WTC11 (cell line): ENCODE measurements at regions not wholly inside any gene's neighbourhood (a gene's known extent, or its start where the extent isn't known, plus 50 kb on each side); places are given as distances from the start of the nearest gene placed in this dataset.

ENCODE experiments used
- ATAC-seq: fragments of 200-7000 bp; cut with Tn5 transposase; 2 replicates; pipeline ENCODE4 v1.10.0; 2021; ENCODE audit warnings: mild to moderate bottlenecking, moderate library complexity
- CTCF ChIA-PET: fragments of 300-600 bp; sonication (Branson Sonifier 250); formaldehyde crosslinking; loops from one replicate; lab custom pipeline; 2021; ENCODE audit warnings: antibody characterized with exemption; lab: Charles Lee
- POLR2A ChIA-PET: fragments of 350-600 bp; sonication (Branson Sonifier 250); formaldehyde crosslinking; loops from one replicate; lab custom pipeline; 2021; ENCODE audit warnings: antibody characterized with exemption; lab: Charles Lee
- DNase-seq: peaks from one replicate; pipeline ENCODE4 v3.0.0; 2021; ENCODE audit warnings: low spot score
- H3K27ac Mint-ChIP-seq: 2 replicates; pipeline ENCODE4 v1.8.0; 2021; ENCODE audit warnings: mixed read lengths
- H3K27me3 Mint-ChIP-seq: 2 replicates; pipeline ENCODE4 v1.8.0; 2021; ENCODE audit warnings: low read depth, mild to moderate bottlenecking, moderate library complexity, mixed read lengths
- H3K36me3 Mint-ChIP-seq: 2 replicates; pipeline ENCODE4 v1.8.0; 2021; ENCODE audit warnings: mixed read lengths
- H3K4me1 Mint-ChIP-seq: 2 replicates; pipeline ENCODE4 v1.8.0; 2022; ENCODE audit warnings: mixed read lengths
- H3K4me3 Mint-ChIP-seq: 2 replicates; pipeline ENCODE4 v1.8.0; 2021; ENCODE audit warnings: mild to moderate bottlenecking, moderate library complexity, mixed read lengths
- H3K9me3 Mint-ChIP-seq: 2 replicates; pipeline ENCODE4 v1.8.0; 2021; ENCODE audit warnings: mixed read lengths
- CBFB ChIP-seq: sonication (generic); formaldehyde crosslinking; IDR thresholded peaks from 2 replicates; pipeline ENCODE4 v1.8.1; 2022; ENCODE audit warnings: mild to moderate bottlenecking, low read depth, missing genetic modification reagents
- EMX1 ChIP-seq: fragments of 250-450 bp; sonication (Bioruptor Pico); IDR thresholded peaks from 2 replicates; pipeline ENCODE4 v1.8.0; 2021; ENCODE audit warnings: mild to moderate bottlenecking
- SMAD3 ChIP-seq: sonication (generic); formaldehyde crosslinking; IDR thresholded peaks from 2 replicates; pipeline ENCODE4 v1.8.0; 2022; ENCODE audit warnings: missing genetic modification reagents, mild to moderate bottlenecking, borderline replicate concordance
- TCF7 ChIP-seq: sonication (generic); formaldehyde crosslinking; IDR thresholded peaks from 2 replicates; pipeline ENCODE4 v1.8.0; 2022; ENCODE audit warnings: mild to moderate bottlenecking, low read depth, missing genetic modification reagents, moderate library complexity
- ZNF219 ChIP-seq: sonication (generic); formaldehyde crosslinking; IDR thresholded peaks from 2 replicates; pipeline ENCODE4 v1.8.0; 2023; ENCODE audit warnings: missing genetic modification reagents, mild to moderate bottlenecking, borderline replicate concordance
- ZNF671 ChIP-seq: fragments of 250-450 bp; sonication (Bioruptor Pico); IDR thresholded peaks from 2 replicates; pipeline ENCODE4 v1.8.0; 2021; ENCODE audit warnings: mild to moderate bottlenecking
- TF ChIP-seq, protein P1 (sequence below): sonication (generic); formaldehyde crosslinking; IDR thresholded peaks from 2 replicates; pipeline ENCODE4 v1.8.1; 2023; ENCODE audit warnings: mild to moderate bottlenecking, missing genetic modification reagents, borderline replicate concordance
- TF ChIP-seq, protein P2 (sequence below): sonication (generic); formaldehyde crosslinking; IDR thresholded peaks from 2 replicates; pipeline ENCODE4 v1.8.1; 2022; ENCODE audit warnings: missing genetic modification reagents, borderline replicate concordance
- TF ChIP-seq, protein P3 (sequence below): sonication (generic); formaldehyde crosslinking; IDR thresholded peaks from 2 replicates; pipeline ENCODE4 v1.8.1; 2022; ENCODE audit warnings: mild to moderate bottlenecking, missing genetic modification reagents, moderate library complexity, borderline replicate concordance
- TF ChIP-seq, protein P4 (sequence below): sonication (generic); formaldehyde crosslinking; conservative IDR thresholded peaks from 2 replicates; pipeline ENCODE4 v1.8.1; 2023; ENCODE audit warnings: mild to moderate bottlenecking, low read depth, missing genetic modification reagents, moderate library complexity
- TF ChIP-seq, protein P5 (sequence below): sonication (generic); formaldehyde crosslinking; IDR thresholded peaks from 2 replicates; pipeline ENCODE4 v1.8.1; 2023; ENCODE audit warnings: mild to moderate bottlenecking, missing genetic modification reagents, moderate library complexity
- TF ChIP-seq, protein P6 (sequence below): sonication (generic); formaldehyde crosslinking; IDR thresholded peaks from 2 replicates; pipeline ENCODE4 v1.8.0; 2023; ENCODE audit warnings: missing genetic modification reagents

DNA sequence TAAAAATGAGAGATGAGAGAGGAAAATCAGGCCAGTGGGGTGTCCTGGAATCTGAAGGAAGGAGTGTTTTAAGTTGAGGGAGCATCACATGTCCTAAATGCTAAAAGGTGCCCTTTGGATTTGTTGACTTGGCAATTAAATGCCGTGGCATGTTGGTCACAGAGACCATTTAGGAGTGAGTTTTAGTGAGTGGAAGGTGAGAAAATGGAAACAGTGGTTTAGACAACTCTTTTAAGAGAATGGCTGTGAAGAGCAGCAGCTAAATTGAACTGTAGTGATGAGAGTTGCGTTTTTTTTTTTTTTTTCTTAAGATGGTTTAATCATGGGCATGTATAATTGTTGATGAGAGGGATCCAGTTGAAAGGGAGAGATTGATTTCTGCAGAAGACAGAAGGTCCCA lies 95.0 kb downstream of the S1PR1 start (continued):
- TF ChIP-seq, protein P1, sequence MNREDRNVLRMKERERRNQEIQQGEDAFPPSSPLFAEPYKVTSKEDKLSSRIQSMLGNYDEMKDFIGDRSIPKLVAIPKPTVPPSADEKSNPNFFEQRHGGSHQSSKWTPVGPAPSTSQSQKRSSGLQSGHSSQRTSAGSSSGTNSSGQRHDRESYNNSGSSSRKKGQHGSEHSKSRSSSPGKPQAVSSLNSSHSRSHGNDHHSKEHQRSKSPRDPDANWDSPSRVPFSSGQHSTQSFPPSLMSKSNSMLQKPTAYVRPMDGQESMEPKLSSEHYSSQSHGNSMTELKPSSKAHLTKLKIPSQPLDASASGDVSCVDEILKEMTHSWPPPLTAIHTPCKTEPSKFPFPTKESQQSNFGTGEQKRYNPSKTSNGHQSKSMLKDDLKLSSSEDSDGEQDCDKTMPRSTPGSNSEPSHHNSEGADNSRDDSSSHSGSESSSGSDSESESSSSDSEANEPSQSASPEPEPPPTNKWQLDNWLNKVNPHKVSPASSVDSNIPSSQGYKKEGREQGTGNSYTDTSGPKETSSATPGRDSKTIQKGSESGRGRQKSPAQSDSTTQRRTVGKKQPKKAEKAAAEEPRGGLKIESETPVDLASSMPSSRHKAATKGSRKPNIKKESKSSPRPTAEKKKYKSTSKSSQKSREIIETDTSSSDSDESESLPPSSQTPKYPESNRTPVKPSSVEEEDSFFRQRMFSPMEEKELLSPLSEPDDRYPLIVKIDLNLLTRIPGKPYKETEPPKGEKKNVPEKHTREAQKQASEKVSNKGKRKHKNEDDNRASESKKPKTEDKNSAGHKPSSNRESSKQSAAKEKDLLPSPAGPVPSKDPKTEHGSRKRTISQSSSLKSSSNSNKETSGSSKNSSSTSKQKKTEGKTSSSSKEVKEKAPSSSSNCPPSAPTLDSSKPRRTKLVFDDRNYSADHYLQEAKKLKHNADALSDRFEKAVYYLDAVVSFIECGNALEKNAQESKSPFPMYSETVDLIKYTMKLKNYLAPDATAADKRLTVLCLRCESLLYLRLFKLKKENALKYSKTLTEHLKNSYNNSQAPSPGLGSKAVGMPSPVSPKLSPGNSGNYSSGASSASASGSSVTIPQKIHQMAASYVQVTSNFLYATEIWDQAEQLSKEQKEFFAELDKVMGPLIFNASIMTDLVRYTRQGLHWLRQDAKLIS (CRISPR knock-in tag): no peak
- TF ChIP-seq EMX1 (CRISPR knock-in tag): no peak
- TF ChIP-seq CBFB (CRISPR knock-in tag): no peak
- no peak for TF ChIP-seq SMAD3 (CRISPR knock-in tag)
- TF ChIP-seq, protein P2, sequence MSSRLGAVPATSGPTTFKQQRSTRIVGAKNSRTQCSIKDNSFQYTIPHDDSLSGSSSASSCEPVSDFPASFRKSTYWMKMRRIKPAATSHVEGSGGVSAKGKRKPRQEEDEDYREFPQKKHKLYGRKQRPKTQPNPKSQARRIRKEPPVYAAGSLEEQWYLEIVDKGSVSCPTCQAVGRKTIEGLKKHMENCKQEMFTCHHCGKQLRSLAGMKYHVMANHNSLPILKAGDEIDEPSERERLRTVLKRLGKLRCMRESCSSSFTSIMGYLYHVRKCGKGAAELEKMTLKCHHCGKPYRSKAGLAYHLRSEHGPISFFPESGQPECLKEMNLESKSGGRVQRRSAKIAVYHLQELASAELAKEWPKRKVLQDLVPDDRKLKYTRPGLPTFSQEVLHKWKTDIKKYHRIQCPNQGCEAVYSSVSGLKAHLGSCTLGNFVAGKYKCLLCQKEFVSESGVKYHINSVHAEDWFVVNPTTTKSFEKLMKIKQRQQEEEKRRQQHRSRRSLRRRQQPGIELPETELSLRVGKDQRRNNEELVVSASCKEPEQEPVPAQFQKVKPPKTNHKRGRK (CRISPR knock-in tag): no peak
- no peak for TF ChIP-seq ZNF219 (CRISPR knock-in tag)
- TF ChIP-seq TCF7 (CRISPR knock-in tag): no peak
- no peak for TF ChIP-seq ZNF671 (CRISPR knock-in tag)
- TF ChIP-seq, protein P3, sequence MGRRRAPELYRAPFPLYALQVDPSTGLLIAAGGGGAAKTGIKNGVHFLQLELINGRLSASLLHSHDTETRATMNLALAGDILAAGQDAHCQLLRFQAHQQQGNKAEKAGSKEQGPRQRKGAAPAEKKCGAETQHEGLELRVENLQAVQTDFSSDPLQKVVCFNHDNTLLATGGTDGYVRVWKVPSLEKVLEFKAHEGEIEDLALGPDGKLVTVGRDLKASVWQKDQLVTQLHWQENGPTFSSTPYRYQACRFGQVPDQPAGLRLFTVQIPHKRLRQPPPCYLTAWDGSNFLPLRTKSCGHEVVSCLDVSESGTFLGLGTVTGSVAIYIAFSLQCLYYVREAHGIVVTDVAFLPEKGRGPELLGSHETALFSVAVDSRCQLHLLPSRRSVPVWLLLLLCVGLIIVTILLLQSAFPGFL (CRISPR knock-in tag): no peak

DNA sequence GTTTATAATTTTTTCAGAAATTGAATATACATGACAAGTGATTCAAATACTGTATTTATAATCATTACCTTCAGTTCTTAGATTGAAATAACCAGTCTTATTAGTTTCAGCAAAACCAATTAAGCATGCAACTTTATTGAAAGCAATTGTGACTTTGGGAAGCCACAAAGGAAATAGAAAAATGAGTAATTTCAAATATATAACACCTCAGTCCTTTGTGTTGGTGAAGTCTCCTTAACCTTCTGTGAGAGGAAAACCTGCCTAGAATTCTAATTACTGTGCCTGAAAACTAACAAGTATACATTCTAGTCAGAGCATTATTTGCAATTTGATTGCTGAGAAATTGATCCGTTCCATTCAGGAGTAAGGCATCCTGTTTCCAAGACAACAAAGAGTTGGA lies 95.8 kb downstream of the S1PR1 start:
- CTCF ChIA-PET: interaction anchor here (2.1 kb wide), 1 partner anchor 25 kb away, joined by 5 read pairs; no protein-coding TSS in a partner anchor
- TF ChIP-seq, protein P4, sequence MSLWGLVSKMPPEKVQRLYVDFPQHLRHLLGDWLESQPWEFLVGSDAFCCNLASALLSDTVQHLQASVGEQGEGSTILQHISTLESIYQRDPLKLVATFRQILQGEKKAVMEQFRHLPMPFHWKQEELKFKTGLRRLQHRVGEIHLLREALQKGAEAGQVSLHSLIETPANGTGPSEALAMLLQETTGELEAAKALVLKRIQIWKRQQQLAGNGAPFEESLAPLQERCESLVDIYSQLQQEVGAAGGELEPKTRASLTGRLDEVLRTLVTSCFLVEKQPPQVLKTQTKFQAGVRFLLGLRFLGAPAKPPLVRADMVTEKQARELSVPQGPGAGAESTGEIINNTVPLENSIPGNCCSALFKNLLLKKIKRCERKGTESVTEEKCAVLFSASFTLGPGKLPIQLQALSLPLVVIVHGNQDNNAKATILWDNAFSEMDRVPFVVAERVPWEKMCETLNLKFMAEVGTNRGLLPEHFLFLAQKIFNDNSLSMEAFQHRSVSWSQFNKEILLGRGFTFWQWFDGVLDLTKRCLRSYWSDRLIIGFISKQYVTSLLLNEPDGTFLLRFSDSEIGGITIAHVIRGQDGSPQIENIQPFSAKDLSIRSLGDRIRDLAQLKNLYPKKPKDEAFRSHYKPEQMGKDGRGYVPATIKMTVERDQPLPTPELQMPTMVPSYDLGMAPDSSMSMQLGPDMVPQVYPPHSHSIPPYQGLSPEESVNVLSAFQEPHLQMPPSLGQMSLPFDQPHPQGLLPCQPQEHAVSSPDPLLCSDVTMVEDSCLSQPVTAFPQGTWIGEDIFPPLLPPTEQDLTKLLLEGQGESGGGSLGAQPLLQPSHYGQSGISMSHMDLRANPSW: no peak
- TF ChIP-seq TCF7 (CRISPR knock-in tag): no peak
- TF ChIP-seq, protein P5, sequence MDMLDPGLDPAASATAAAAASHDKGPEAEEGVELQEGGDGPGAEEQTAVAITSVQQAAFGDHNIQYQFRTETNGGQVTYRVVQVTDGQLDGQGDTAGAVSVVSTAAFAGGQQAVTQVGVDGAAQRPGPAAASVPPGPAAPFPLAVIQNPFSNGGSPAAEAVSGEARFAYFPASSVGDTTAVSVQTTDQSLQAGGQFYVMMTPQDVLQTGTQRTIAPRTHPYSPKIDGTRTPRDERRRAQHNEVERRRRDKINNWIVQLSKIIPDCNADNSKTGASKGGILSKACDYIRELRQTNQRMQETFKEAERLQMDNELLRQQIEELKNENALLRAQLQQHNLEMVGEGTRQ (CRISPR knock-in tag): no peak
- TF ChIP-seq, all 79 proteins: peak for 0
- POLR2A ChIA-PET: no interaction called here
- H3K4me3 Mint-ChIP-seq: no peak overlapping the region
- ATAC-seq (no peak), DNase-seq (no peak)
- no peaks in the 10 kb centered on the region for H3K27me3 Mint-ChIP-seq
- H3K36me3 Mint-ChIP-seq: no peaks in the 10 kb centered on the region
- H3K9me3 Mint-ChIP-seq: peaks cover 24% of the 10 kb centered on the region
- H3K27ac Mint-ChIP-seq: no peak overlapping the region
- H3K4me1 Mint-ChIP-seq: no peaks in the 10 kb centered on the region

DNA sequence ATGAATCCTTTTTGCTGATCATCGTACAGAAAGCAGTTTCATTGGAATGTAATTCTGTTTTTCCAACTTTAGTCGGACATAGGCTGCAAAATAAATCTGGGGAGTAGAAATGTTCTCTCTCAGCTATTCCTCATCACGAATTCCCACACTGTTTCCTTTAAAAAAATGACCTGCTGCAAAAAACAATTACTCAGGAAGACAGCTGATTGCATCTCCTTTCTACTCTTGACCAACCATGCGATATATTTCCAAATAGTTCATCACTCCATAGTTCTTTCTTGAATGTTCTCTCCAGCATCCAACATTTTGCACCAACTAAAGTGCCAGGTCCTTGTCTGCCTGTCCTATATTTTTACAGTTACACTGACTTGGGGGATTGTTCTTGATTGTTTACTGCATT lies 96.4 kb downstream of the S1PR1 start:
- H3K27me3 Mint-ChIP-seq: no peaks in the 10 kb centered on the region
- H3K27ac Mint-ChIP-seq: no peak overlapping the region
- ATAC-seq: no peak
- no peak overlapping the region for H3K4me3 Mint-ChIP-seq
- no peaks in the 10 kb centered on the region for H3K4me1 Mint-ChIP-seq
- DNase-seq: no peak
- TF ChIP-seq, protein P6, sequence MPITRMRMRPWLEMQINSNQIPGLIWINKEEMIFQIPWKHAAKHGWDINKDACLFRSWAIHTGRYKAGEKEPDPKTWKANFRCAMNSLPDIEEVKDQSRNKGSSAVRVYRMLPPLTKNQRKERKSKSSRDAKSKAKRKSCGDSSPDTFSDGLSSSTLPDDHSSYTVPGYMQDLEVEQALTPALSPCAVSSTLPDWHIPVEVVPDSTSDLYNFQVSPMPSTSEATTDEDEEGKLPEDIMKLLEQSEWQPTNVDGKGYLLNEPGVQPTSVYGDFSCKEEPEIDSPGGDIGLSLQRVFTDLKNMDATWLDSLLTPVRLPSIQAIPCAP (CRISPR knock-in tag): no peak
- peaks cover 27% of the 10 kb centered on the region for H3K9me3 Mint-ChIP-seq
- no peaks in the 10 kb centered on the region for H3K36me3 Mint-ChIP-seq
- ChIA-PET POLR2A (no interaction called here), CTCF (interaction anchor here (2.1 kb wide), 1 partner anchor 25 kb away, joined by 5 read pairs; no protein-coding TSS in a partner anchor)
